RWPE2 (cell line): ENCODE measurements at regions not wholly inside any gene's neighbourhood (a gene's known extent, or its start where the extent isn't known, plus 50 kb on each side); places are given as distances from the start of the nearest gene placed in this dataset.

Experiments
- ATAC-seq: fragments of 200-7000 bp; cut with Tn5 transposase; 3 replicates; pipeline ENCODE4 v1.9.1; 2021; ENCODE audit warnings: low read depth
- DNase-seq: peaks from one replicate; pipeline ENCODE4 v3.0.0-alpha.2; 2020; ENCODE audit warnings: low spot score
- H3K27ac ChIP-seq: fragments of 450-650 bp; 2 replicates; pipeline ENCODE4 v1.5.1; 2017; ENCODE audit warnings: mild to moderate bottlenecking; ENCODE audit not compliant: poor library complexity, severe bottlenecking
- H3K27me3 ChIP-seq: fragments of 250-450 bp; sonication (Bioruptor Pico); 2 replicates; pipeline ENCODE4 v1.5.1; 2021; ENCODE audit warnings: mild to moderate bottlenecking, moderate library complexity; ENCODE audit not compliant: insufficient read depth, poor library complexity, severe bottlenecking
- H3K36me3 ChIP-seq: fragments of 250-450 bp; sonication (Bioruptor Pico); 2 replicates; pipeline ENCODE4 v1.5.1; 2020; ENCODE audit warnings: low read depth, mild to moderate bottlenecking, moderate library complexity
- H3K4me1 ChIP-seq: fragments of 250-450 bp; sonication (Bioruptor Pico); 2 replicates; pipeline ENCODE4 v1.5.1; 2021; ENCODE audit warnings: mild to moderate bottlenecking, moderate library complexity; ENCODE audit not compliant: insufficient read depth, poor library complexity, severe bottlenecking
- H3K4me3 ChIP-seq: fragments of 250-450 bp; sonication (Bioruptor Pico); 2 replicates; pipeline ENCODE4 v1.5.1; 2021; ENCODE audit warnings: mild to moderate bottlenecking, moderate library complexity; ENCODE audit not compliant: severe bottlenecking
- H3K9me3 ChIP-seq: fragments of 250-450 bp; sonication (Bioruptor Pico); 2 replicates; pipeline ENCODE4 v1.5.1; 2021; ENCODE audit warnings: mild to moderate bottlenecking, moderate library complexity; ENCODE audit not compliant: severe bottlenecking
- TF ChIP-seq, protein P1 (sequence below): fragments of 450-650 bp; IDR thresholded peaks from one replicate; pipeline ENCODE4 v1.5.1; 2017; ENCODE audit warnings: mild to moderate bottlenecking, moderate library complexity; ENCODE audit not compliant: poor library complexity, severe bottlenecking

DNA sequence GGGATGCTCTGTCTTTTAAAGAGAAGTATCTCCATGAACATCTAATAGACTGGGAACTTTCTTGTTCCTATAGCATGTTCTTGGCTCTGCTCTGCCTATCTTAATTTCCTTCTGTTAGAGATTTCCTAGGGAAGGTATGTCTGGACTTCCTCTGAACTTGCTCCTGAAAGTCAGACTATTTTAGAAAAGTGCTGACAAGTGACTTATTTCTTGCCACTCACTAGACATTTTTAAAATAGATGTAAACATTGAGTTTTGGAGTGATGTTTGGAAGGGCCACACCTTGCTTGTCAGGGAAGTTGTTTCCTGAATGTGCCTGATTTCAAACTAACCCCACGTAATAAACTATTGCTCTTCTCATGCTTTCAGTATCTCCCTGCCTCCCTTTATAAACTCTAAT lies 62.4 kb upstream of the ATP8A1 start:
- Histone ChIP-seq H3K4me1 (no peaks in the 10 kb centered on the region), H3K4me3 (no peak overlapping the region), H3K27me3 (no peaks in the 10 kb centered on the region), H3K27ac (no peak overlapping the region), H3K9me3 (no peaks in the 10 kb centered on the region), H3K36me3 (no peaks in the 10 kb centered on the region)
- no peak for DNase-seq
- no peak for ATAC-seq
- TF ChIP-seq, protein P1, sequence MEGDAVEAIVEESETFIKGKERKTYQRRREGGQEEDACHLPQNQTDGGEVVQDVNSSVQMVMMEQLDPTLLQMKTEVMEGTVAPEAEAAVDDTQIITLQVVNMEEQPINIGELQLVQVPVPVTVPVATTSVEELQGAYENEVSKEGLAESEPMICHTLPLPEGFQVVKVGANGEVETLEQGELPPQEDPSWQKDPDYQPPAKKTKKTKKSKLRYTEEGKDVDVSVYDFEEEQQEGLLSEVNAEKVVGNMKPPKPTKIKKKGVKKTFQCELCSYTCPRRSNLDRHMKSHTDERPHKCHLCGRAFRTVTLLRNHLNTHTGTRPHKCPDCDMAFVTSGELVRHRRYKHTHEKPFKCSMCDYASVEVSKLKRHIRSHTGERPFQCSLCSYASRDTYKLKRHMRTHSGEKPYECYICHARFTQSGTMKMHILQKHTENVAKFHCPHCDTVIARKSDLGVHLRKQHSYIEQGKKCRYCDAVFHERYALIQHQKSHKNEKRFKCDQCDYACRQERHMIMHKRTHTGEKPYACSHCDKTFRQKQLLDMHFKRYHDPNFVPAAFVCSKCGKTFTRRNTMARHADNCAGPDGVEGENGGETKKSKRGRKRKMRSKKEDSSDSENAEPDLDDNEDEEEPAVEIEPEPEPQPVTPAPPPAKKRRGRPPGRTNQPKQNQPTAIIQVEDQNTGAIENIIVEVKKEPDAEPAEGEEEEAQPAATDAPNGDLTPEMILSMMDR = no peak

- Histone ChIP-seq H3K4me1 (no peaks in the 10 kb centered on the region), H3K9me3 (no peaks in the 10 kb centered on the region), H3K27ac (no peak overlapping the region), H3K27me3 (no peaks in the 10 kb centered on the region), H3K36me3 (no peaks in the 10 kb centered on the region), H3K4me3 (no peak overlapping the region)
- TF ChIP-seq, protein P1 = no peak
- DNase-seq (no peak), ATAC-seq (no peak)
Observed at GRCh38 chr4:42718336-42718735, 61.4 kb upstream of the ATP8A1 start.

GRCh38 chr4:42716996-42717395 lies 60.1 kb upstream of the ATP8A1 start:
- DNase-seq (no peak), ATAC-seq (no peak)
- no peaks in the 10 kb centered on the region for H3K4me1 ChIP-seq
- no peaks in the 10 kb centered on the region for H3K9me3 ChIP-seq
- H3K4me3 ChIP-seq = no peak overlapping the region
- H3K27ac ChIP-seq = no peak overlapping the region
- no peaks in the 10 kb centered on the region for H3K27me3 ChIP-seq
- H3K36me3 ChIP-seq = no peaks in the 10 kb centered on the region
- TF ChIP-seq, protein P1 = no peak

GRCh38 chr4:42715807-42716482 lies 59.0 kb upstream of the ATP8A1 start:
- Histone ChIP-seq H3K4me1 (no peaks in the 10 kb centered on the region), H3K4me3 (no peak overlapping the region), H3K27ac (no peak overlapping the region), H3K9me3 (no peaks in the 10 kb centered on the region), H3K36me3 (no peaks in the 10 kb centered on the region), H3K27me3 (no peaks in the 10 kb centered on the region)
- ATAC-seq (no peak), DNase-seq (no peak)
- TF ChIP-seq, protein P1 = no peak

DNA sequence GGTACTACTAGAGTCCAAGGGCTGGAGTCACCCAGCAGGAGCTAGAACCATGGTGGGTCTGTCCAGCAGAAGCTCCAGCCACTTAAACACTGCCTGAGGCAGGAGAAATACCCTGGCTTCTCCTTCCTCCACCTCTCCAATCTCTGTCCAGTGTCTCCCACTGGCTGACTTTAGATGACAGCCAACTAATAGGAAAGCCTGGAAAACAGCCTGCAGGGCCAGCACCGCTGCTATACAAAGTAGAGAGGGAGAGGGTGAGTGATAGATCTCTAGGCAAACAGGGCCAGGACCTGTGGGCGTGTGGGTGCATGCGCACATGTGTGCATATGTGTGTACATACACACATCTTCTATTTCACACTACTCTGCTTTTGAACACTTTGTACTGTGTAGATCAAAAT lies 56.5 kb upstream of the ATP8A1 start:
- DNase-seq (no peak), ATAC-seq (no peak)
- no peaks in the 10 kb centered on the region for H3K36me3 ChIP-seq
- H3K9me3 ChIP-seq = no peaks in the 10 kb centered on the region
- H3K27me3 ChIP-seq = peaks cover 5% of the 10 kb centered on the region
- H3K4me1 ChIP-seq = no peaks in the 10 kb centered on the region
- H3K4me3 ChIP-seq = no peak overlapping the region
- TF ChIP-seq, protein P1 = no peak
- H3K27ac ChIP-seq = no peak overlapping the region
